ENCODE measurements at regions not wholly inside any gene's neighbourhood (a gene's known extent, or its start where the extent isn't known, plus 50 kb on each side); places are given as distances from the start of the nearest gene placed in this dataset.

- no peaks in the 10 kb centered on the region for H3K9me3 ChIP-seq
- in situ Hi-C loops (cut with MboI; ENCODE audit: low sequenced_read_pairs in 4 of 4) (no loop called here), intact Hi-C loops (cut with DNase I; ENCODE audit: low total_unique reads) (no loop called here)
- no peak for TF ChIP-seq POLR2A (IDR thresholded peaks at IDR 0.05)
- TF ChIP-seq CTCF (IDR thresholded peaks at IDR 0.05 in 4 of 5, conservative IDR thresholded peaks at IDR 0.05 in 1 of 5): no peak
- H3K4me3 ChIP-seq: no peak overlapping the region
- no peak overlapping the region for H3K27ac ChIP-seq
- no peaks in the 10 kb centered on the region for H3K36me3 ChIP-seq
- ATAC-seq (no peak), DNase-seq (no peak)
- no peaks in the 10 kb centered on the region for H3K27me3 ChIP-seq
- no peaks in the 10 kb centered on the region for H3K4me1 ChIP-seq
These were observed 316.9 kb downstream of the TEX29 start for GRCh38 chr13:111637365-111637764.

- TF ChIP-seq CTCF (IDR thresholded peaks at IDR 0.05 in 4 of 5, conservative IDR thresholded peaks at IDR 0.05 in 1 of 5) (no peak), POLR2A (IDR thresholded peaks at IDR 0.05) (no peak)
- Histone ChIP-seq H3K27me3 (no peaks in the 10 kb centered on the region), H3K27ac (no peak overlapping the region), H3K4me3 (no peak overlapping the region), H3K9me3 (no peaks in the 10 kb centered on the region), H3K36me3 (no peaks in the 10 kb centered on the region), H3K4me1 (no peaks in the 10 kb centered on the region)
- DNase-seq (no peak), ATAC-seq (no peak)
- intact Hi-C loops (cut with DNase I; ENCODE audit: low total_unique reads) (no loop called here), in situ Hi-C loops (cut with MboI; ENCODE audit: low sequenced_read_pairs in 4 of 4) (no loop called here)
These were observed 317.8 kb downstream of the TEX29 start for GRCh38 chr13:111638233-111638632.

DNA sequence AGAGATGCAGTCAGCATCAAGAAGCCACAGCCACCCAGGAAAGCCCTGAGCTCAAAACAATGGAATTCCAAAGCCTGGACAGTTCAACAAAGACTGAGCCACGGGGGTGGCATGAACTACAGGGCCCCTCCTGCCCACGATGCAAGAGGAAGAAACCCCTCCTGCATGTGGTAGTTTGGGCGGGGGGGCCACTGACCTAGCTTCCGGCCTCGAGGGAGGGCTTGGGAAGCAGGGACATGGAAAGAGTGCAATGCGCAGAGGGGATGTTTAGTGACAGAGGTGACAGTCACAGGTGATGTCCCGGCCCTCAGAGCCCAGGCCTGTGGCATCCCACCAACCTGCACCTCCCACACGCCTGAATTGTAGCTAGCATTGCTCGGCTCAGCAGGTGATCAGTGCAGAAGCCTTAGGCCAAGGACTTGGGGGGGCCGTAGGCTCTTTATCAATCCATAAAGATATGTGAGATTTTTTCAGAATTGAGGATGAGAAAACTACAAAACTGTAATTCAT is 318.8 kb downstream of the TEX29 start:
- no peaks in the 10 kb centered on the region for H3K4me1 ChIP-seq
- intact Hi-C loops (cut with DNase I; ENCODE audit: low total_unique reads): no loop called here
- ATAC-seq: no peak
- H3K9me3 ChIP-seq: no peaks in the 10 kb centered on the region
- TF ChIP-seq CTCF (IDR thresholded peaks at IDR 0.05 in 4 of 5, conservative IDR thresholded peaks at IDR 0.05 in 1 of 5): no peak
- no peak for TF ChIP-seq POLR2A (IDR thresholded peaks at IDR 0.05)
- H3K27me3 ChIP-seq: no peaks in the 10 kb centered on the region
- no peak for DNase-seq
- H3K4me3 ChIP-seq: no peak overlapping the region
- in situ Hi-C loops (cut with MboI; ENCODE audit: low sequenced_read_pairs in 4 of 4): no loop called here
- no peaks in the 10 kb centered on the region for H3K36me3 ChIP-seq
- no peak overlapping the region for H3K27ac ChIP-seq

GRCh38 chr13:111640006-111640405 is 319.6 kb downstream of the TEX29 start:
- in situ Hi-C loops (cut with MboI; ENCODE audit: low sequenced_read_pairs in 4 of 4) (no loop called here), intact Hi-C loops (cut with DNase I; ENCODE audit: low total_unique reads) (no loop called here)
- H3K9me3 ChIP-seq: no peaks in the 10 kb centered on the region

More at GRCh38 chr13:111640006-111640405, 319.6 kb downstream of the TEX29 start:
- Histone ChIP-seq H3K36me3 (no peaks in the 10 kb centered on the region), H3K27me3 (no peaks in the 10 kb centered on the region), H3K27ac (no peak overlapping the region), H3K4me1 (no peaks in the 10 kb centered on the region), H3K4me3 (no peak overlapping the region)
- TF ChIP-seq CTCF (IDR thresholded peaks at IDR 0.05 in 4 of 5, conservative IDR thresholded peaks at IDR 0.05 in 1 of 5) (no peak), POLR2A (IDR thresholded peaks at IDR 0.05) (no peak)
- peak in 1 of 2 donors; percentile 25 for DNase-seq
- no peak for ATAC-seq
